HepG2 (cell line): ENCODE measurements at regions not wholly inside any gene's neighbourhood (a gene's known extent, or its start where the extent isn't known, plus 50 kb on each side); places are given as distances from the start of the nearest gene placed in this dataset.

Experiments used
- ATAC-seq: fragments of 200-7000 bp; cut with Tn5 transposase; 3 replicates; pipeline ENCODE4 v1.9.1; 2020; ENCODE audit warnings: mild to moderate bottlenecking, moderate library complexity
- BruUV-seq: library from RNA; stranded (reverse); fragments of 400-500 nt; replicated peaks from 2 replicates; lab custom pipeline; 2021; lab: Mats Ljungman, UMichigan
- CTCF ChIA-PET: fragments of 300-600 bp; formaldehyde crosslinking; extraction: SDS; loops from one replicate; lab custom pipeline; 2021; ENCODE audit warnings: low total read pairs, inconsistent platforms, low intra/inter-chr PET ratio; lab: Yijun Ruan, JAX
- POLR2A ChIA-PET: fragments of 350-600 bp; sonication (Branson Sonifier 250); formaldehyde crosslinking; loops from one replicate; lab custom pipeline; 2020; ENCODE audit warnings: antibody characterized with exemption, inconsistent platforms; lab: Yijun Ruan, JAX
- DNase-seq: peaks from one replicate; pipeline ENCODE4 v3.0.0-alpha.2; 2015; ENCODE audit warnings: low spot score
- FAIRE-seq: peaks from 3 replicates; lab custom pipeline; 2011; peaks lifted over from hg19 to GRCh38; lab: Jason Lieb, UNC
- H2AFZ ChIP-seq: one replicate; pipeline ENCODE4 v1.6.1; 2011; ENCODE audit warnings: low read length, inconsistent platforms
- H3K27ac ChIP-seq: fragments of 300-600 bp; 3 replicates; pipeline ENCODE4 v1.8.0; 2011; ENCODE audit warnings: mixed run types, mild to moderate bottlenecking, mixed read lengths, low read length, inconsistent platforms; ENCODE audit not compliant: insufficient read depth; ENCODE audit errors: extremely low read length
- H3K27me3 ChIP-seq, 2 experiments: fragments of 200-600 bp in 1 of 2; 2 replicates in 1 of 2; 3 replicates in 1 of 2; pipeline versions ENCODE4 v1.6.0 to v1.8.0; 2011; ENCODE audit warnings: low read length in 2 of 2, mild to moderate bottlenecking in 2 of 2, moderate library complexity in 2 of 2, inconsistent platforms in 1 of 2; ENCODE audit not compliant: insufficient read depth in 2 of 2, control insufficient read depth in 1 of 2
- H3K36me3 ChIP-seq, 2 experiments: fragments of 200-600 bp in 1 of 2; replicated peaks in 1 of 2; 2 replicates in 1 of 2; 3 replicates in 1 of 2; pipeline versions ENCODE4 v1.5.1 to v1.8.0; 2011; ENCODE audit warnings: low read length in 2 of 2, inconsistent platforms in 1 of 2; ENCODE audit not compliant: insufficient read depth in 2 of 2, control insufficient read depth in 1 of 2
- H3K4me1 ChIP-seq: 2 replicates; pipeline ENCODE4 v1.5.1; 2012; ENCODE audit warnings: low read length, inconsistent platforms; ENCODE audit not compliant: insufficient read depth
- H3K4me2 ChIP-seq: 2 replicates; pipeline ENCODE4 v1.6.0; 2011; ENCODE audit warnings: low read depth, low read length, inconsistent platforms
- H3K4me3 ChIP-seq, 3 experiments: fragments of 200-600 bp in 1 of 3; sonication (generic), shearing (Covaris generic) in 1 of 3; replicated peaks in 1 of 3; 2 replicates each; pipeline ENCODE4 v1.5.1; 2011 to 2016; ENCODE audit warnings: low read length in 3 of 3, inconsistent platforms in 2 of 3, low read depth in 2 of 3, mild to moderate bottlenecking in 2 of 3, control low read depth in 1 of 3, mixed read lengths in 1 of 3; ENCODE audit not compliant: insufficient read depth in 1 of 3
- H3K79me2 ChIP-seq: one replicate; pipeline ENCODE4 v1.6.1; 2011; ENCODE audit warnings: low read length, inconsistent platforms; ENCODE audit not compliant: insufficient read depth
- H3K9ac ChIP-seq: 2 replicates; pipeline ENCODE4 v1.6.0; 2011; ENCODE audit warnings: mild to moderate bottlenecking, low read depth, low read length, inconsistent platforms; ENCODE audit not compliant: insufficient read depth
- H3K9me3 ChIP-seq: 2 replicates; pipeline ENCODE4 v1.5.1; 2012; ENCODE audit warnings: mild to moderate bottlenecking, low read length
- H4K20me1 ChIP-seq: 2 replicates; pipeline ENCODE4 v1.6.0; 2011; ENCODE audit warnings: inconsistent platforms, mild to moderate bottlenecking, low read length, moderate library complexity; ENCODE audit not compliant: insufficient read depth
- CCAR2 ChIP-seq: fragments of 200-400 bp; formaldehyde crosslinking; optimal IDR thresholded peaks from 2 replicates; pipeline ENCODE3; 2018; ENCODE audit warnings: low read depth, mild to moderate bottlenecking, low read length, moderate library complexity
- GABPB1 ChIP-seq: IDR thresholded peaks from 2 replicates; pipeline ENCODE4 v1.6.1; 2016; ENCODE audit warnings: mild to moderate bottlenecking, missing genetic modification reagents, moderate library complexity, missing compliant biosample characterization
- MAFK ChIP-seq, 2 experiments: IDR thresholded peaks in 1 of 2; conservative IDR thresholded peaks in 1 of 2; 2 replicates each; pipeline ENCODE4 v1.6.1; 2011; ENCODE audit warnings: improper control_type of control experiment in 2 of 2, low read length in 2 of 2
- SOX5 ChIP-seq: IDR thresholded peaks from 2 replicates; pipeline ENCODE4 v1.6.1; 2016; ENCODE audit warnings: borderline replicate concordance
- TCF7L2 ChIP-seq: IDR thresholded peaks from 2 replicates; pipeline ENCODE4 v1.6.1; 2011; ENCODE audit warnings: mild to moderate bottlenecking, low read depth, low read length, moderate library complexity
- ZBTB38 ChIP-seq: sonication (generic); formaldehyde crosslinking; IDR thresholded peaks from 2 replicates; pipeline ENCODE4 v1.5.1; 2020; ENCODE audit warnings: mild to moderate bottlenecking, missing genetic modification reagents
- ZNF263 ChIP-seq: sonication (generic); formaldehyde crosslinking; IDR thresholded peaks from 2 replicates; pipeline ENCODE4 v1.4.0; 2020; ENCODE audit warnings: missing genetic modification reagents
- ZNF34 ChIP-seq: sonication (generic); formaldehyde crosslinking; IDR thresholded peaks from 2 replicates; pipeline ENCODE4 v1.4.0; 2020; ENCODE audit warnings: mild to moderate bottlenecking, missing genetic modification reagents, borderline replicate concordance
- ZNF709 ChIP-seq: sonication (generic); formaldehyde crosslinking; IDR thresholded peaks from 2 replicates; pipeline ENCODE4 v1.5.0; 2020; ENCODE audit warnings: mild to moderate bottlenecking, missing genetic modification reagents
- ZNF761 ChIP-seq: sonication (generic); formaldehyde crosslinking; conservative IDR thresholded peaks from 2 replicates; pipeline ENCODE4 v1.4.0; 2020; ENCODE audit warnings: mild to moderate bottlenecking, missing genetic modification reagents
- WGBS: methylation state at CpG from one replicate; pipeline ENCODE4 v1.1.6; 2017; ENCODE audit warnings: low lambda C conversion rate; 5-methylcytosine and 5-hydroxymethylcytosine counted together
- in situ Hi-C: cut with HindIII; loops from 2 replicates; pipeline ENCODE4 v1.10.0; 2017; ENCODE audit warnings: low pct_unique_long_range_greater_than_20kb; ENCODE audit not compliant: extremely low pct_ligation_motif_present
- intact Hi-C: fragments of 100-400 bp; cut with micrococcal nuclease; formaldehyde crosslinking; loops from one replicate; pipeline ENCODE4 v1.10.0; 2022; ENCODE audit not compliant: unreplicated experiment
- TF ChIP-seq, protein P1 (sequence below): sonication (generic); formaldehyde crosslinking; IDR thresholded peaks from 2 replicates; pipeline ENCODE4 v1.4.0; 2020; ENCODE audit warnings: mild to moderate bottlenecking, missing genetic modification reagents
- TF ChIP-seq, protein P2 (sequence below): sonication (generic); formaldehyde crosslinking; IDR thresholded peaks from 2 replicates; pipeline ENCODE4 v1.5.0; 2020; ENCODE audit warnings: missing genetic modification reagents, mild to moderate bottlenecking, borderline replicate concordance

DNA sequence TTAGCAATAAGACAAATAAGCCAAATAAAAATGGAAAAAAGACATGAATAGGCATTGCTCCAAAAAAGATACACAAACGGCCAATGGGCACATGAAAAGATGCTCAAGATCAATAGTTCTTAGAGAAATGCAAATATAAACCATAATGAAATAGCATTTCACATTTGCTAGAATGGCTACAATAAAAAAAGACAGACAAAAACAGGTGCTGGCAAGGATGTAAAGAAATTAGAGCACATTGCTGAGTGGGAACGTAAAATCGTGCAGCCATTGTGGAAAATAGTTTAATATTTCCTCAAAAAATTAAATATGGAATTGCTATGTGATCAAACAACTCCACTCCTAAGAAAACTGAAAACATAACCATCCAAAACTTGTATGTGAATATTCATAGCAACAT is 160.0 kb upstream of the SPATS2L start:
- H3K79me2 ChIP-seq: no peaks in the 10 kb centered on the region
- DNase-seq (no peak), FAIRE-seq (no peak), ATAC-seq (no peak)
- H3K9me3 ChIP-seq: peaks cover 20% of the 10 kb centered on the region
- ChIA-PET CTCF (no interaction called here), POLR2A (no interaction called here)
- H3K4me2 ChIP-seq: no peak overlapping the region
- H3K4me1 ChIP-seq: peaks cover 15% of the 10 kb centered on the region; the same call in 1 of the 2 replicates
- 13% methylated on average over 3 of the region's 3 CpGs for WGBS
- in situ Hi-C loops: no loop called here
- no peak for TF ChIP-seq SOX5
- no peak for TF ChIP-seq ZBTB38
- TF ChIP-seq CCAR2: no peak
- TF ChIP-seq TCF7L2: no peak
- TF ChIP-seq ZNF709 (CRISPR knock-in tag): no peak
- TF ChIP-seq, protein P1, sequence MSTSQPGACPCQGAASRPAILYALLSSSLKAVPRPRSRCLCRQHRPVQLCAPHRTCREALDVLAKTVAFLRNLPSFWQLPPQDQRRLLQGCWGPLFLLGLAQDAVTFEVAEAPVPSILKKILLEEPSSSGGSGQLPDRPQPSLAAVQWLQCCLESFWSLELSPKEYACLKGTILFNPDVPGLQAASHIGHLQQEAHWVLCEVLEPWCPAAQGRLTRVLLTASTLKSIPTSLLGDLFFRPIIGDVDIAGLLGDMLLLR (CRISPR knock-in tag): no peak
- TF ChIP-seq ZNF263: no peak
- TF ChIP-seq ZNF761 (CRISPR knock-in tag): no peak
- TF ChIP-seq MAFK (conservative IDR thresholded peaks at IDR 0.05 in 1 of 2, IDR thresholded peaks at IDR 0.05 in 1 of 2; ENCODE audit: low read length in 2 of 2): no peak
- no peak for TF ChIP-seq GABPB1 (CRISPR knock-in tag)
- TF ChIP-seq ZNF34: no peak
- TF ChIP-seq, protein P2, sequence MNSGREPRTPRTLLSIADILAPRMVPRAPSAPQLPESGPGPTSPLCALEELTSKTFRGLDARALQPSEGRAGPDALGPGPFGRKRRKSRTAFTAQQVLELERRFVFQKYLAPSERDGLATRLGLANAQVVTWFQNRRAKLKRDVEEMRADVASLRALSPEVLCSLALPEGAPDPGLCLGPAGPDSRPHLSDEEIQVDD (CRISPR knock-in tag): no peak
- no peaks in the 10 kb centered on the region for H4K20me1 ChIP-seq
- H3K27ac ChIP-seq: no peak overlapping the region
- no peak overlapping the region for H3K9ac ChIP-seq
- no peak overlapping the region for H3K4me3 ChIP-seq
- no peaks in the 10 kb centered on the region for H3K27me3 ChIP-seq
- H3K36me3 ChIP-seq: no peaks in the 10 kb centered on the region
- no peak overlapping the region for H2AFZ ChIP-seq
- BruUV-seq: no TSS peak
- intact Hi-C loops: no loop called here
